SK-N-SH (cell line): ENCODE measurements at regions not wholly inside any gene's neighbourhood (a gene's known extent, or its start where the extent isn't known, plus 50 kb on each side); places are given as distances from the start of the nearest gene placed in this dataset.

ENCODE experiments used
- EP300 ChIP-seq, 2 experiments: IDR thresholded peaks; 2 replicates each; pipeline versions ENCODE4 v1.4.0 to v1.6.1; 2012; ENCODE audit warnings: borderline replicate concordance in 1 of 2, low read depth in 1 of 2, low read length in 1 of 2
- JUND ChIP-seq: IDR thresholded peaks from 2 replicates; pipeline ENCODE4 v1.4.0; 2012
- MXI1 ChIP-seq: IDR thresholded peaks from 2 replicates; pipeline ENCODE4 v1.6.1; 2012; ENCODE audit warnings: mild to moderate bottlenecking, low read depth, low read length, improper control_type of control experiment

GRCh38 chr12:131422744-131423143 is 288.1 kb upstream of the SFSWAP start:
- no peak for TF ChIP-seq EP300 (IDR thresholded peaks at IDR 0.05; ENCODE audit: borderline replicate concordance in 1 of 2, low read depth in 1 of 2, low read length in 1 of 2)
- TF ChIP-seq JUND, result no peak
- no peak for TF ChIP-seq MXI1
